LNCAP (cell line): ENCODE measurements at regions not wholly inside any gene's neighbourhood (a gene's known extent, or its start where the extent isn't known, plus 50 kb on each side); places are given as distances from the start of the nearest gene placed in this dataset.

ENCODE experiments used
- TF ChIP-seq, protein P1 (sequence below): fragments of 450-650 bp; IDR thresholded peaks from 2 replicates; pipeline ENCODE4 v1.5.1; 2017; ENCODE audit warnings: mild to moderate bottlenecking

DNA sequence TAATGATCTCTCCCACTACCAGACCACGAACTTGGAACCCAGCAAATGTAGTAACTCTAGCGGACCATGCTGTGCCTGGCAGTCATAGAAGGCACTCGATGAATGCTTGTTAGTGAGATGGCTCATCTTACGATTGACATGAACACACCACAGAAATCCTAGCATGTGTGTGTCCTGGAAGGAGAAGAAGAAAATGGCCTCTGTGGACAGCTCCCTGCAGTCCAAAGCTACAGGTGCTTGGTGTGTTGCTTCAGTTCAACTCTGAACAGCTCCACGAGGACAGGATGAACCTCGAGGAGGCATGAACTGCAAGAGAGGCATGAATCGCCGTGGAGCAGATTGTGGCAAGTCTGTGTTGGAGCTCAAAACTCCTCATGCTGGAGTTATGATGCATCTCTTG lies 93.5 kb downstream of the KLF6 start:
- TF ChIP-seq, protein P1, sequence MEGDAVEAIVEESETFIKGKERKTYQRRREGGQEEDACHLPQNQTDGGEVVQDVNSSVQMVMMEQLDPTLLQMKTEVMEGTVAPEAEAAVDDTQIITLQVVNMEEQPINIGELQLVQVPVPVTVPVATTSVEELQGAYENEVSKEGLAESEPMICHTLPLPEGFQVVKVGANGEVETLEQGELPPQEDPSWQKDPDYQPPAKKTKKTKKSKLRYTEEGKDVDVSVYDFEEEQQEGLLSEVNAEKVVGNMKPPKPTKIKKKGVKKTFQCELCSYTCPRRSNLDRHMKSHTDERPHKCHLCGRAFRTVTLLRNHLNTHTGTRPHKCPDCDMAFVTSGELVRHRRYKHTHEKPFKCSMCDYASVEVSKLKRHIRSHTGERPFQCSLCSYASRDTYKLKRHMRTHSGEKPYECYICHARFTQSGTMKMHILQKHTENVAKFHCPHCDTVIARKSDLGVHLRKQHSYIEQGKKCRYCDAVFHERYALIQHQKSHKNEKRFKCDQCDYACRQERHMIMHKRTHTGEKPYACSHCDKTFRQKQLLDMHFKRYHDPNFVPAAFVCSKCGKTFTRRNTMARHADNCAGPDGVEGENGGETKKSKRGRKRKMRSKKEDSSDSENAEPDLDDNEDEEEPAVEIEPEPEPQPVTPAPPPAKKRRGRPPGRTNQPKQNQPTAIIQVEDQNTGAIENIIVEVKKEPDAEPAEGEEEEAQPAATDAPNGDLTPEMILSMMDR: no peak

DNA sequence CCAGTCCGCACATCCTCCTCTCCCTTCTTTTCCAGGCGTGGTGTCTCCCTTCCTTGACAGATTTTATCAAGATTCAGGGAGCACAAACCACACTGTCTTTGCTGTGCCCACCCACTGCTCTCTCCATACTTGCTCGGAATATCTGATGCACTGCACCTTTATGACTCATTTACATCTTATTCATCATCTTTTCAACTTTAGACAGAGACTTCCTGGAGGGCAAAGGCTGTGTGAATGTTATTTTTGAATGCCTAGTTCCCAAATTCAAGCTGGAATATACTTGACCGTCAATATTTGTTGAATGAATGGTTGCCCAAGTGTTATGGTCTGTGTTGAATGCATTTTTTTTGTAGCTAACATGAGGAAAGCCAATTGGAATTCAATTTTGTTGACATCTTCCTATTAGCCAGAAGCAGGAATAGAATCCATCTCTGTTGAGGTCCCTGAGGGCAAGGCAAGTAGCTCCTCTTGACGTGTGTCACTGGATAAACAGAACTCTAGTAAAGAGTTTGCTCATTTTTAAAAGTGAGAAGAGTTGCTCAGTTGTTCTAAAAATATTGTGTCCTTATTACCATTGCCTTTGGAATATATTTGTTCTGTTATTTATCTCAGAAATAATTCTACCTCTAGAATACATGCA lies 95.0 kb downstream of the KLF6 start:
- TF ChIP-seq, protein P1: no peak

DNA sequence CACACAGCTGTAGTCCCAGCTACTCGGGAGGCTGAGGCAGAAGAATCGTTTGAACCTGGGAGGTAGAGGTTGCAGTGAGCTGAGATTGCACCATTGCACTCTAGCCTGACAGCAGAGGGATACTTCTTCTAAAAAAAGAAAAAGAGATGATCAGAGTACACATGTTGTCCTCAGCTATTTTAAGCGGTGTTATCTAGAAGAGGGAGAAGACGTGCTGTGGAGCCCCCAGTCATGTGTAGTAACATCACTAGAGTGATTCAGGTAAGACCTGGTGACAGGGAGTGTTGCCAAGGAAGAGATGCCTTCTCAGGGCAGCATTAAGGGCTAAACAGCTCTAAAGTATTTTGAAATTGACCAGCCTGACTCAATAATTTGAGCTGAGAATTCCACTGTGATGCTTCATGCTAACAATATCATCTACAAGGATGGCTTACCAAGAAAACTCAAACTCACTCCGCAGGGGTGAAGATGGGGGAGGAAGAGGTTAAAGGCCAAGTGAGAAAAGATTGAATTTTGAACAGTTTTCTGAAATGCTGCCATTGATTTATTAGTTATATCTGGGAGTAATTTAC lies 97.4 kb downstream of the KLF6 start:
- TF ChIP-seq, protein P1: no peak

DNA sequence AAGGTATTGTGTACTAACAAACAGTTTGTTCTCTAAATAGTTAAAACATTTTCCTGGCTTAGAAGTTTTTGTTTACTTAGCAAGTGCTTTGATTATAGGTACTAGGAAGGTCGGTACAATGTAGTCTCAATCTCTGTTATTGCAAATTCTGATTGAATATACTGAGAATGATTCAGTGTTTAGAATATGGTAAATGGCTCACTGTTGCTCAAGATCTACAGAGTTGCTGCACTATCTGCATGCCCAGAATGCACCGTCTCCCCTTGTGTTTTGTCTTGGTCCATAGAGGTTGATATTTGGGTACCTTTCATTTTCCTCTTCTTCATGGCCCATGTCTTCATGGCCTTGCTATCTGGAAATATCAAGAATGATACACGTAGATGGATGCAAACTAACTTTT lies 99.6 kb downstream of the KLF6 start:
- TF ChIP-seq, protein P1: no peak

DNA sequence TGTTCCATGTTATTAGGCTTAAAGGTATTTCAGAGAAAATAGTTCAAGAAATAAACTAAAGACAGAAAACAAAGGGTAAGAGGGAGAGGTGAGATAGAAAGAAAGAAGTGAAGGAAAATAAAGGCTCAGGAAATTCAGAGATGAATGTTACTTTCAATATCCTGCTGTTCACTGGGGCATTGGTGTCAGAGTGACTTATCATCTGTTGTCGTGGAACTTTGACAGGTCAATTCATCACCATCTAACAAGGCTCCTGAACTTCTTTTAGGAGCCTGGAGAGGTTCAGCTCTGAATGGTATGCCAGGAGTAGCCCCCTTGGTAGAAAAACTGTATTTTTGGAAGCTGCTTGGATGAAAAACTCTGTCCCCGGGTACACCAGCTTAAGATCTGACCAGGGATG lies 100.1 kb downstream of the KLF6 start:
- TF ChIP-seq, protein P1: no peak

DNA sequence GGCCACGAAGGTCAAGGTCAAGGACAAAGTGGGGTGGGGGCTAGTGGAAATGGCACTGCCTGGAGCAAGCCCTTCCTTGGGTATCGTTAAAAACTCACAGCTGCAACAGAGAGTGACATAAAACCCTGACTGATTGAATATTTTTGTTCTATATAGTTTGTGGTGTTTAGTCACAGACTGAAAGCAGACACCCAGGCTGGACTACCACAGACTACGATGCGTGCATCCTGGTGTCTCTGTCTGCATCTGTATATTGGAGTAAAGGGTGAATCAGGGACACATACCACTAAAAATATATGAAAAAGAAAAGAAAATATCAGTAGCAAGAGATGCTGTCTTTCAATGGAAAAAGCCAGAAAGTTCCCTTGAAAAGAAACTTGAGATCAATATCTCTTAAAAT lies 101.4 kb downstream of the KLF6 start:
- TF ChIP-seq, protein P1: no peak

DNA sequence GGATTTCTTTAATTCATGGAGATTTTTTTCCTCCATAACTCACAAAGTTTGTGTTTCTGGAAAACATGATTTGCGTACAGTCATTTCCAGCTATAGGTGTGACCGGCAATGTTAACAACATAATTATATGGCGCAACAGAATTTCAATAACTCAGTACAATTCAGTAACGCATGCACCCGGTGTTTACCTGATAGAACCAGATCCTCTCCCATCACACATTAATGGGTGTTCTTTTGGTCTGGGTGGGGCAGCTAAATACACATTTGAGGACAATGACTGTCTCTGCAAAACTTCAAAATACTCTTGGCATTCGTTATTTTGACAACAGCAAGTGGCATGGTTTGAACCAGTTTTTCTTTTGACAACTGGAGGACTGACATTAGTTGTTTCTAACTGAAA lies 102.3 kb downstream of the KLF6 start:
- TF ChIP-seq, protein P1: no peak
